Thoracic aorta (tissue), 2 donors: ENCODE measurements at regions not wholly inside any gene's neighbourhood (a gene's known extent, or its start where the extent isn't known, plus 50 kb on each side); places are given as distances from the start of the nearest gene placed in this dataset.

Experiments
- ATAC-seq: fragments of 150-250 bp; one replicate; pipeline ENCODE4 v1.8.0; 2017; ENCODE audit warnings: low read depth; ENCODE audit not compliant: insufficient number of reproducible peaks, low FRiP score
- DNase-seq: peaks from one replicate; pipeline ENCODE4 v3.0.0-alpha.2; 2020; ENCODE audit warnings: low spot score
- H3K27ac ChIP-seq, 2 donors: fragments of 200-600 bp; sonication (generic); 1 replicate in 1 of 2; 2 replicates in 1 of 2; pipeline ENCODE4 v1.5.1; 2016; ENCODE audit warnings: mild to moderate bottlenecking in 2 of 2, moderate library complexity in 2 of 2
- H3K27me3 ChIP-seq: fragments of 200-600 bp; sonication (generic); replicated peaks from 2 replicates; pipeline ENCODE4 v1.6.0; 2016; ENCODE audit warnings: mild to moderate bottlenecking; ENCODE audit not compliant: insufficient read depth
- H3K36me3 ChIP-seq: fragments of 200-600 bp; sonication (generic); one replicate; pipeline ENCODE4 v1.5.1; 2016
- H3K4me1 ChIP-seq, 2 donors: fragments of 200-600 bp; sonication (generic); 1 replicate in 1 of 2; 2 replicates in 1 of 2; pipeline versions ENCODE4 v1.5.1 to v1.6.0; 2016; ENCODE audit warnings: low read depth in 2 of 2, mild to moderate bottlenecking in 1 of 2; ENCODE audit not compliant: control insufficient read depth in 1 of 2
- H3K4me3 ChIP-seq: fragments of 200-600 bp; sonication (generic); 2 replicates; pipeline ENCODE4 v1.5.1; 2016; ENCODE audit warnings: mild to moderate bottlenecking
- H3K9me3 ChIP-seq: fragments of 200-600 bp; sonication (generic); 2 replicates; pipeline ENCODE4 v1.5.1; 2016
- TF ChIP-seq, protein P1 (sequence below): fragments of 200-600 bp; sonication (generic); IDR thresholded peaks from one replicate; pipeline ENCODE4 v1.5.1; 2019; ENCODE audit warnings: antibody characterized with exemption

DNA sequence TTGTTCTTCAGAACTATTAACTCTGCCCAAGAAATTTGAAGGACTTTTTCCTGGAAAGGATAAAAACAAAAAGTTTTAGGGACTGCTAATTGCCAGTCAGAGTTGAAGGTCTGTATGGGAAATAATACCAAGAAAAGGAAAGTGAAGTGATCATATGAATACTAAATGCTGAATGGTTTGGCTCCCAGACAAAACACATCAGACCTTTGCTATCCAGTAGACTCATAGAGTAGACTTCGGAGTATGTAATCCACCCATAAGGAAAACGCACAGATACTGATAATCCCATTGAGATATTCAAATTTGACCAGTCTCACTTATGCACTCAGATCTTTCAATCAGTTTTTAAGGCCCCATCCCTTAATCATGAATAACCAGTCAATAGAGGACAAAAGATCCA is 319.0 kb upstream of the PTGER4 start:
- peaks cover 0 to 4% of the 10 kb centered on the region in 2 donors for H3K4me1 ChIP-seq
- no peaks in the 10 kb centered on the region for H3K36me3 ChIP-seq
- no peak overlapping the region for H3K4me3 ChIP-seq
- DNase-seq: no peak
- TF ChIP-seq, protein P1, sequence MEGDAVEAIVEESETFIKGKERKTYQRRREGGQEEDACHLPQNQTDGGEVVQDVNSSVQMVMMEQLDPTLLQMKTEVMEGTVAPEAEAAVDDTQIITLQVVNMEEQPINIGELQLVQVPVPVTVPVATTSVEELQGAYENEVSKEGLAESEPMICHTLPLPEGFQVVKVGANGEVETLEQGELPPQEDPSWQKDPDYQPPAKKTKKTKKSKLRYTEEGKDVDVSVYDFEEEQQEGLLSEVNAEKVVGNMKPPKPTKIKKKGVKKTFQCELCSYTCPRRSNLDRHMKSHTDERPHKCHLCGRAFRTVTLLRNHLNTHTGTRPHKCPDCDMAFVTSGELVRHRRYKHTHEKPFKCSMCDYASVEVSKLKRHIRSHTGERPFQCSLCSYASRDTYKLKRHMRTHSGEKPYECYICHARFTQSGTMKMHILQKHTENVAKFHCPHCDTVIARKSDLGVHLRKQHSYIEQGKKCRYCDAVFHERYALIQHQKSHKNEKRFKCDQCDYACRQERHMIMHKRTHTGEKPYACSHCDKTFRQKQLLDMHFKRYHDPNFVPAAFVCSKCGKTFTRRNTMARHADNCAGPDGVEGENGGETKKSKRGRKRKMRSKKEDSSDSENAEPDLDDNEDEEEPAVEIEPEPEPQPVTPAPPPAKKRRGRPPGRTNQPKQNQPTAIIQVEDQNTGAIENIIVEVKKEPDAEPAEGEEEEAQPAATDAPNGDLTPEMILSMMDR: no peak
- no peaks in the 10 kb centered on the region for H3K27me3 ChIP-seq
- H3K9me3 ChIP-seq: no peaks in the 10 kb centered on the region
- ATAC-seq: no peak
- no peak overlapping the region for H3K27ac ChIP-seq

DNA sequence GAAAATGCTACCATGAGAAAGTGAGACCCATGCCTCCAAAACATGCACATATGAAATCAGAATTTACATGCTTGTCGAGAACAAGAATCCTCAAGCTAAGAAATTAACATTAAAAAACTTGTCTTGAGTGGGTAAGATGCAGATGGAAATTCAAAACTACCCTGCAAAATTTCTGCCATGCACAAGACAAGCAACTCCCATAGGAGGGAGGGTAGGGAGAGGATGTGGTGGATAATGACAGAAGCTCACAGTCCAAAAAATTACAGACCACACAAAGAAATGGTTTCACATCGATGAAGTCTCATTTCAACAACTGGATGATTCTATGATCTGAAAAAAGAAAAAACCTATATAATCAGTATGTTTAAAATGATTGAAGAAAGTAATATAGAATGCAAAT is 319.9 kb upstream of the PTGER4 start:
- no peaks in the 10 kb centered on the region for H3K9me3 ChIP-seq
- no peak overlapping the region for H3K27ac ChIP-seq
- ATAC-seq (no peak), DNase-seq (no peak)
- H3K4me3 ChIP-seq: no peak overlapping the region
- no peaks in the 10 kb centered on the region for H3K36me3 ChIP-seq
- H3K4me1 ChIP-seq: peaks cover 0 to 4% of the 10 kb centered on the region in 2 donors
- TF ChIP-seq, protein P1: no peak
- no peaks in the 10 kb centered on the region for H3K27me3 ChIP-seq

DNA sequence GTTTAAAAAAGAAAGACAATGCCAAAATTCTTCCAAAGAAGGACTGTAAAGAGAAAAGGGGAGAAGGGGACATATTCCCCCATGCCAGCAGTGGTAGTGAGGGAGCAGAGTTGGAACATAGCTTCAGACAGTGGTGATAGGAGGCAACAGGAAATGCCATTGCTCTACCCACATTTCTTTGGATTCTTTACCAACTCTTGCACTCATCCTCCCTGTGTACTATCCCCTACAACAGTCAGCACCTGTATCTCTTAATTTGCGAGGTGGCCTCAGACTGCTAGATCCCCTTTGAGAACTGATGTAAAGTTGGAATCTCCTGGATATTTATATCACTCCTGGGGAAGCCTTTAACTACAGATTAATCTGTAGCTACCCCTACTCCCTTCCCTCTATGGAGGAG is 320.6 kb upstream of the PTGER4 start:
- Histone ChIP-seq H3K4me3 (no peak overlapping the region), H3K27ac (no peak overlapping the region), H3K36me3 (no peaks in the 10 kb centered on the region), H3K4me1 (peaks cover 0 to 4% of the 10 kb centered on the region in 2 donors), H3K9me3 (no peaks in the 10 kb centered on the region), H3K27me3 (no peaks in the 10 kb centered on the region)
- TF ChIP-seq, protein P1: no peak
- DNase-seq (no peak), ATAC-seq (no peak)

DNA sequence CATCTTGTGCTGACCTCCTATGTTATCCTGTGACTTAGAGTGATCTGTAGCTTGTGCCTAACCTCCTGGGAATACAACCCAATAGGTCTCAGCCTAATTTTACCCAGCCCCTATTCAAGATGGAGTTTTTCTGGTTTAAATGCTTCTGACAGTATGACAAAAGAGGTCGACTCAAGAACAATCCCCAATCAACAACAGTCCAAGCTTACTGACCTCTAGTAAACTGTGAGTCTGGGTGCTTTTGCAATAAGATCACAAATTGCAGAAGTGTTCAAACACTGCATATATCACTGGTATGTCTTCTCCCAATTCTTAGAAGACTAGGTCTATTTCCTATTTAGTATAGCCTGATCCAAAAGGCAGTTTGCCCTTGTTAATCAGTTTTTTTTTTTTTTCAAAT is 323.5 kb upstream of the PTGER4 start:
- DNase-seq: no peak
- H3K9me3 ChIP-seq: no peaks in the 10 kb centered on the region
- TF ChIP-seq, protein P1: no peak
- peaks cover 0 to 4% of the 10 kb centered on the region in 2 donors for H3K4me1 ChIP-seq
- no peak overlapping the region for H3K27ac ChIP-seq
- H3K4me3 ChIP-seq: no peak overlapping the region
- H3K27me3 ChIP-seq: no peaks in the 10 kb centered on the region
- H3K36me3 ChIP-seq: no peaks in the 10 kb centered on the region
- no peak for ATAC-seq

DNA sequence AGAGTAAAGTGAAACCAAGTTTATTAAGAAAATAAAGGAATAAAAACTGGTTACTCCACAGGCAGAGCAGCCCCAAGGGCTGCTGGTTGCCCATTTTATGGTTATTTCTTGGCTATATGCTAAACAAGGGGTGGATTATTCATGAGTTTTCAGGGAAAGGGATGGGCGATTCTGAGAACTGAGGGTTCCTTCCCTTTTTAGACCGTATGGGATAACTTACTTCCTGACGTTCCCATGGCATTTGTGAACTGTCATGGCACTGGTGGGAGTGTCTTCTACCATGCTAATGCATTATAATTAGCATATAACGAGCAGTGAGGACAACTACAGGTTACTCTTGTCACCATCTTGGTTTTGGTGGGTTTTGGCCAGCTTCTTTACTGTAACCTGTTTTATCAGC is 323.9 kb upstream of the PTGER4 start:
- TF ChIP-seq, protein P1: no peak
- H3K27me3 ChIP-seq: no peaks in the 10 kb centered on the region
- H3K9me3 ChIP-seq: no peaks in the 10 kb centered on the region
- DNase-seq (no peak), ATAC-seq (no peak)
- H3K4me1 ChIP-seq: peaks cover 0 to 4% of the 10 kb centered on the region in 2 donors
- no peak overlapping the region for H3K27ac ChIP-seq
- no peaks in the 10 kb centered on the region for H3K36me3 ChIP-seq
- H3K4me3 ChIP-seq: no peak overlapping the region
